NB4 (cell line): ENCODE measurements at regions not wholly inside any gene's neighbourhood (a gene's known extent, or its start where the extent isn't known, plus 50 kb on each side); places are given as distances from the start of the nearest gene placed in this dataset.

Experiments used
- DNase-seq: peaks from one replicate; pipeline ENCODE4 v3.0.0; 2010; ENCODE audit warnings: low read depth
- H3K4me3 ChIP-seq: one replicate; pipeline ENCODE4 v1.5.1; 2011; ENCODE audit warnings: mild to moderate bottlenecking, low read depth, low read length, moderate library complexity
- MYC ChIP-seq: IDR thresholded peaks from 2 replicates; pipeline ENCODE4 v1.6.1; 2011; ENCODE audit warnings: low read depth, low read length
- POLR2A ChIP-seq: IDR thresholded peaks from 2 replicates; pipeline ENCODE4 v1.6.1; 2011; ENCODE audit warnings: mild to moderate bottlenecking; ENCODE audit not compliant: insufficient read length; ENCODE audit errors: extremely low read depth
- TF ChIP-seq, protein P1 (sequence below): IDR thresholded peaks from 2 replicates; pipeline ENCODE4 v1.6.1; 2011; ENCODE audit warnings: low read depth, low read length
- TF ChIP-seq, protein P2 (sequence below): IDR thresholded peaks from one replicate; pipeline ENCODE4 v1.5.1; 2012; ENCODE audit warnings: low read depth, low read length

DNA sequence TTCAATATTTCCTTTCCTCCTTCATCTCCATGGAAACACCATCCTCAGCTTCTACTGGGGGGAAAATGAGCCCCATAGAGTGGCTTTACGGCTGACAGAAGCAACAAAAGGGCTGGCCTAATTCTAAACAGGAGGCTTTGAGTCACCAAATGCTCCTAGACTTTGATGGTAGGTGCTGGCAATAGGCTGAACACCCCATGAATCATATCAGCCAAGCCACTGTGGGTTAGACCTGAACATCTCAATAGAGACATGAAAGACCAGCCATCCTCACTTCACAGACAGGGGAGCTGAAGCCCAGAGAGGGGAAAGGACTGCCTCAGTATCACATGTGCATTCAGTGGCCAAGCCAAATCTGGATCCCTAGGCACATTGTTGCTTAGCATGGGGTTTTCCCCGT, 107.6 kb downstream of the AMER1 start:
- DNase-seq = no peak
- H3K4me3 ChIP-seq = no peak overlapping the region
- TF ChIP-seq MYC = no peak
- TF ChIP-seq, protein P1, sequence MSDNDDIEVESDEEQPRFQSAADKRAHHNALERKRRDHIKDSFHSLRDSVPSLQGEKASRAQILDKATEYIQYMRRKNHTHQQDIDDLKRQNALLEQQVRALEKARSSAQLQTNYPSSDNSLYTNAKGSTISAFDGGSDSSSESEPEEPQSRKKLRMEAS = no peak
- TF ChIP-seq, protein P2, sequence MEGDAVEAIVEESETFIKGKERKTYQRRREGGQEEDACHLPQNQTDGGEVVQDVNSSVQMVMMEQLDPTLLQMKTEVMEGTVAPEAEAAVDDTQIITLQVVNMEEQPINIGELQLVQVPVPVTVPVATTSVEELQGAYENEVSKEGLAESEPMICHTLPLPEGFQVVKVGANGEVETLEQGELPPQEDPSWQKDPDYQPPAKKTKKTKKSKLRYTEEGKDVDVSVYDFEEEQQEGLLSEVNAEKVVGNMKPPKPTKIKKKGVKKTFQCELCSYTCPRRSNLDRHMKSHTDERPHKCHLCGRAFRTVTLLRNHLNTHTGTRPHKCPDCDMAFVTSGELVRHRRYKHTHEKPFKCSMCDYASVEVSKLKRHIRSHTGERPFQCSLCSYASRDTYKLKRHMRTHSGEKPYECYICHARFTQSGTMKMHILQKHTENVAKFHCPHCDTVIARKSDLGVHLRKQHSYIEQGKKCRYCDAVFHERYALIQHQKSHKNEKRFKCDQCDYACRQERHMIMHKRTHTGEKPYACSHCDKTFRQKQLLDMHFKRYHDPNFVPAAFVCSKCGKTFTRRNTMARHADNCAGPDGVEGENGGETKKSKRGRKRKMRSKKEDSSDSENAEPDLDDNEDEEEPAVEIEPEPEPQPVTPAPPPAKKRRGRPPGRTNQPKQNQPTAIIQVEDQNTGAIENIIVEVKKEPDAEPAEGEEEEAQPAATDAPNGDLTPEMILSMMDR = no peak
- no peak for TF ChIP-seq POLR2A

DNA sequence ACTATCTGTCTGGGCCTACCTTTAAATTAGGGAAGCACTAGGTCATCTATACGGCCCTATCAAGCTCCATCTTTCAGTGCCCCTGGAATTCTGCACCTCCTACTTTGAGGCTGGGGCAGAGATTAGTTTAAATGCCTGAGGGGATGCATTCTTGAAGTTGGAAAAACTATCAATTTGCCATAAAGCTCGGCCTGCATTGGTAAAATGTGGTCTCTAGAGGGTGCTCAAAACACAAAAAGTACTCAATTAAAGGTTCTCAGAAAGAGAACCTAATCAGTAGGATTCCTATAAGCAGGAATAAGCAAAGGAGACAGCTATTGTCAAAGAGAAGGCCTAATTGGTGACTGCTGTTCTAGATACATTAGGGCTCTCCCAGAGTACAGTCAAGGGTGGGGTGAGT, 111.7 kb downstream of the AMER1 start:
- TF ChIP-seq MYC = no peak
- TF ChIP-seq, protein P2 = peak; percentile 38
- no peak overlapping the region for H3K4me3 ChIP-seq
- peak; percentile 9 for DNase-seq
